ENCODE measurements at regions not wholly inside any gene's neighbourhood (a gene's known extent, or its start where the extent isn't known, plus 50 kb on each side); places are given as distances from the start of the nearest gene placed in this dataset.
A peak's percentile ranks its signal among the peaks of the same experiment; 100 is the strongest.
"Not testable (repeated sequence)": the region's sequence is repeated elsewhere in the genome, so short reads cannot be mapped to it uniquely, and the experiment has no call there.

DNA sequence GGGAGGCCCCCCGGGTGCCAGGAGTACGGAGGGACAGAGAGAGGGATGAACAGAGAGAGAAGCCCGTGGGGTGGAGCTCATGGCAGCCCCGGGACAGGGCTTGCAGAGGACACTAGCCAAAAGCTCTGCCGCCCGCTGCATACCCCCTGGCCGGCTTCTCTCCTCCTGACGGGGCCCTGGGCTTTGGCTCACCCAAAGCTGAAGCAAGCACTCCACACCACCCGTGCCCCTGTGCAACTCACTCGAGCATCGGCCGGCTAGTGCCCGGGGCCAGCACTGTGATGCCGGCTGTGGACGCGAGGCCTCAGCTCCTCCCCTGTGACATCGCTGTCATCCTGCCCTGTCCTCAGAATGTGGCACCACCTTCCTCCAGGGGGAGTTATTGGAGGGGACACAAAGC lies 429.6 kb downstream of the BRD1 start:
- DNase-seq: no peak
- H3K36me3 Mint-ChIP-seq (ENCODE audit: low read depth): no peaks in the 10 kb centered on the region
- peaks cover 7% of the 10 kb centered on the region for H3K9me3 Mint-ChIP-seq
- peaks cover 4% of the 10 kb centered on the region for H3K4me1 Mint-ChIP-seq (ENCODE audit: low read depth)
- H3K27ac Mint-ChIP-seq: no peak overlapping the region
- no peak overlapping the region for H3K4me3 Mint-ChIP-seq
- H3K27me3 Mint-ChIP-seq: peaks cover 12% of the 10 kb centered on the region

DNA sequence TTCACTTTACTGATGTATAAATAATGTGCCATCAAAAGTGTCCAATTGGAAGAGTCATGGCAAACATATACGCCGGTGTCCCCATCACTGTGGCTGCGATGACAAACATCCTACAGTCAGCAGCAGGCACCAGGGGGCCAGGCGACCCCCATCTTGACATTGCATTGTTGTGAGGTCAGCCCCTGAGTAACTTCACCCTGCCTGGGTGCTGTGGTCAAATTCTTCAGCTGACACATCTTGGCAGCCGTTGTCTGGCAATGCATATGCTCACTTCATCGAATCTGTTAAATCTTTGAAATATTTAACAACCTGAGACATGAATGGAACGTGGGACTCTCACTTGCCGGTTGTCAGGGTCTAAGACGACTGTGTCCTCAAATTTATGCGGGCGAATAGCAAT lies 430.9 kb downstream of the BRD1 start:
- no peaks in the 10 kb centered on the region for H3K36me3 Mint-ChIP-seq (ENCODE audit: low read depth)
- no peak overlapping the region for H3K4me3 Mint-ChIP-seq
- H3K27ac Mint-ChIP-seq: no peak overlapping the region
- peaks cover 4% of the 10 kb centered on the region for H3K4me1 Mint-ChIP-seq (ENCODE audit: low read depth)
- H3K27me3 Mint-ChIP-seq: peaks cover 24% of the 10 kb centered on the region
- peaks cover 7% of the 10 kb centered on the region for H3K9me3 Mint-ChIP-seq
- no peak for DNase-seq

DNA sequence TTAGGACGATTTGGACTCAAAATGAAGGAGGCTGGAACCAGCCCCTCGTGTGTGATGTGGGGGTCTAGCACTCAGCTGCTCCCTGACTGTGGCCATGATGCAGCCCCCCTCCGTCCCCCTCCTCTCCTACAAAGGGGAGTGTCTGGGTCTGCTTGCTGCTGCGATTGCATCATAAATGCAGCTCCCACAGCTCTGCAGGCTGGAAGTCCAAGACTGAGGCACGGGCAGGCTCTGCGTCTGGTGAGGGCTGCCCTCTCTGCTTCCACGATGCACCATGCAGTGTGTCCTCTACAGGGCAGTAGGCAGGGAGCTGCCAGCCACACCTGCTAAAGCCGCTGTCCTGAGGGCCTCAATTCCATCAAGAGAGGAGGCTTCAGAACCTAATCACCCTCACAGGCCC lies 432.1 kb downstream of the BRD1 start:
- H3K27me3 Mint-ChIP-seq: peaks cover 34% of the 10 kb centered on the region
- H3K9me3 Mint-ChIP-seq: peaks cover 7% of the 10 kb centered on the region
- no peaks in the 10 kb centered on the region for H3K36me3 Mint-ChIP-seq (ENCODE audit: low read depth)
- peaks cover 4% of the 10 kb centered on the region for H3K4me1 Mint-ChIP-seq (ENCODE audit: low read depth)
- H3K4me3 Mint-ChIP-seq: no peak overlapping the region
- no peak for DNase-seq
- no peak overlapping the region for H3K27ac Mint-ChIP-seq

GRCh38 chr22:49395062-49395461 lies 432.6 kb downstream of the BRD1 start:
- not testable (repeated sequence) for H3K4me1 Mint-ChIP-seq (ENCODE audit: low read depth); H3K9me3 Mint-ChIP-seq; H3K4me3 Mint-ChIP-seq; H3K36me3 Mint-ChIP-seq (ENCODE audit: low read depth); H3K27ac Mint-ChIP-seq; DNase-seq
- peaks cover 37% of the 10 kb centered on the region for H3K27me3 Mint-ChIP-seq

DNA sequence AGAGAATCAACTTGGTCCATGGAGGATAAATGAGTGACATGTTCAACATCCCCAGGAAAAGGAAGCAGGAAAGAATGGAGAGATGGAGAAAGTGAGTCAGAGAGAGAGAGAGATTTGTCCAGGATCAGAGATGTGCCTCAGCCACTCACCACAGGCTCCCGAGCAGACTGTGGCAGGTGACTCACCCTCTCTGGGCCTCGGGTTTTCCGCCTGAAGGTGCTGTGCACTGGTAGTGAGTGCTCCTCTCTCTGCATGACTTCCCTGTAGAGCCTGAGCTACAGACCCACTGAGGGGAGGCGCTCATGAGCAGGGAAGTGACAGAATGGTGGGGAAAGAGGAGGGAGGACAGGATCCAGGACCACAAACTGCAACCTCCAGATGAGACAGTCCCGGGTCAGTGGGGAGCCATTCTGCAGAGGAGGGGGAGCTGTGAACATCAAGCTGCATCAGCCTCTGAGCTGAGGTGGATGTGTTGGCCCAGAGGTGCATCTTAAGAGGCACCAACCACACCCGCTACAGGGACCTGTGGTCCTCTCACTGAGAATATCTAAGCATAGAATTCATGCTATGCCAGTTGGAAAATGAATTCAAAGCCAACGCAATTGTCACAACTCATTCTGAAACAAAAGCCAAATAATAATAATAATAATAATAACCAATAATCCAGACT lies 433.4 kb downstream of the BRD1 start:
- H3K27me3 Mint-ChIP-seq: peaks cover 37% of the 10 kb centered on the region
- DNase-seq: no peak
- H3K27ac Mint-ChIP-seq: no peak overlapping the region
- peaks cover 7% of the 10 kb centered on the region for H3K9me3 Mint-ChIP-seq
- H3K4me1 Mint-ChIP-seq (ENCODE audit: low read depth): peaks cover 4% of the 10 kb centered on the region
- no peaks in the 10 kb centered on the region for H3K36me3 Mint-ChIP-seq (ENCODE audit: low read depth)
- H3K4me3 Mint-ChIP-seq: no peak overlapping the region

DNA sequence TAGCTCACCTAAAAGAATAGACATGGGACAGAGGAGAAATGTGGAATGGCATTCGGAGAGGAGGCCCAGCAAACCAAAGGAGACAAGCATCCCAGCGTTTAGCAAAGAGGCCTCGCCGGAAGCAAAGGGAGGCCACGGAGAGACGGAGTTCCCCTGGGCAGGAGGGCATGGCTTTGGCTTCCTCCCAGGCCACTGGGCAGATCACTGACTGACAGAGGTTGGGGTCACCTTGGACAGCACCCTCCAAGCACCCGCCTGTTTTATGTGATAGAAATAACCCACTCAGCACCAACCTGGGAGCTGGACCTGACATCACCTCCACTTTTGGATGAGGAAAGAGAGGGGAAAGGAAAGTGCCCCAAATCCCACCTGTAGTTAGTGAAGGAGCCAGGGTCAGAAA lies 434.1 kb downstream of the BRD1 start:
- Mint-ChIP-seq H3K27ac (no peak overlapping the region), H3K9me3 (peaks cover 7% of the 10 kb centered on the region), H3K27me3 (peaks cover 37% of the 10 kb centered on the region), H3K4me3 (no peak overlapping the region), H3K4me1 (ENCODE audit: low read depth) (peaks cover 4% of the 10 kb centered on the region), H3K36me3 (ENCODE audit: low read depth) (no peaks in the 10 kb centered on the region)
- DNase-seq: no peak

GRCh38 chr22:49392841-49393510 lies 434.7 kb downstream of the BRD1 start:
- H3K27me3 Mint-ChIP-seq: peaks cover 37% of the 10 kb centered on the region
- H3K27ac Mint-ChIP-seq: no peak overlapping the region
- peaks cover 7% of the 10 kb centered on the region for H3K9me3 Mint-ChIP-seq
- DNase-seq: no peak
- no peaks in the 10 kb centered on the region for H3K36me3 Mint-ChIP-seq (ENCODE audit: low read depth)
- no peak overlapping the region for H3K4me3 Mint-ChIP-seq
- H3K4me1 Mint-ChIP-seq (ENCODE audit: low read depth): peaks cover 4% of the 10 kb centered on the region

GRCh38 chr22:49392247-49392646 lies 435.4 kb downstream of the BRD1 start:
- H3K9me3 Mint-ChIP-seq: peaks cover 7% of the 10 kb centered on the region
- no peak overlapping the region for H3K27ac Mint-ChIP-seq
- H3K4me3 Mint-ChIP-seq: no peak overlapping the region
- DNase-seq: no peak
- H3K36me3 Mint-ChIP-seq (ENCODE audit: low read depth): no peaks in the 10 kb centered on the region
- peaks cover 36% of the 10 kb centered on the region for H3K27me3 Mint-ChIP-seq
- peaks cover 4% of the 10 kb centered on the region for H3K4me1 Mint-ChIP-seq (ENCODE audit: low read depth)

- Mint-ChIP-seq H3K4me3 (no peak overlapping the region), H3K36me3 (ENCODE audit: low read depth) (no peaks in the 10 kb centered on the region), H3K27ac (no peak overlapping the region), H3K4me1 (ENCODE audit: low read depth) (peaks cover 4% of the 10 kb centered on the region), H3K9me3 (peaks cover 7% of the 10 kb centered on the region), H3K27me3 (peaks cover 32% of the 10 kb centered on the region)
- no peak for DNase-seq
These were observed 436.2 kb downstream of the BRD1 start for GRCh38 chr22:49391436-49391835.

GRCh38 chr22:49390954-49391353 lies 436.7 kb downstream of the BRD1 start:
- Mint-ChIP-seq H3K27ac (no peak overlapping the region), H3K36me3 (ENCODE audit: low read depth) (no peaks in the 10 kb centered on the region), H3K9me3 (peaks cover 7% of the 10 kb centered on the region), H3K4me3 (no peak overlapping the region), H3K27me3 (peaks cover 30% of the 10 kb centered on the region), H3K4me1 (ENCODE audit: low read depth) (peaks cover 4% of the 10 kb centered on the region)
- no peak for DNase-seq

DNA sequence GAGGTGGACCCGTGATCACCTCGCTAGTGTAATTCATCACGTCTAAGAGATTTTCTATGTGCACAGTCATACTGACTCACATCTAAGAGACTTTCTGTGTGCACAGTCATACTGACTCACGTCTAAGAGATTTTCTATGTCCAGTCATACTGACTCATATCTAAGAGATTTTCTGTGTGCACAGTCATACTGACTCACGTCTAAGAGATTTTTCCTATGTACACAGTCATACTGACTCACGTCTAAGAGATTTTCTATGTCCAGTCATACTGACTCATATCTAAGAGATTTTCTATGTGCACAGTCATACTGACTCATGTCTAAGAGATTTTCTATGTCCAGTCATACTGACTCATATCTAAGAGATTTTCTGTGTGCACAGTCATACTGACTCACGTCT lies 443.8 kb downstream of the BRD1 start:
- H3K4me3 Mint-ChIP-seq; H3K9me3 Mint-ChIP-seq; H3K36me3 Mint-ChIP-seq (ENCODE audit: low read depth); H3K4me1 Mint-ChIP-seq (ENCODE audit: low read depth); DNase-seq: not testable (repeated sequence)
- Mint-ChIP-seq H3K27me3 (peaks cover 38% of the 10 kb centered on the region), H3K27ac (peak overlapping the region; percentile 83)

- peaks cover 5% of the 10 kb centered on the region for H3K9me3 Mint-ChIP-seq
- peaks cover 48% of the 10 kb centered on the region for H3K27me3 Mint-ChIP-seq
- H3K27ac Mint-ChIP-seq: no peak overlapping the region
- H3K4me1 Mint-ChIP-seq (ENCODE audit: low read depth): no peaks in the 10 kb centered on the region
- no peak overlapping the region for H3K4me3 Mint-ChIP-seq
- H3K36me3 Mint-ChIP-seq (ENCODE audit: low read depth): no peaks in the 10 kb centered on the region
- DNase-seq: no peak
These were observed 445.3 kb downstream of the BRD1 start for GRCh38 chr22:49382451-49382735.

GRCh38 chr22:49381595-49382450 lies 445.9 kb downstream of the BRD1 start:
- peaks cover 5% of the 10 kb centered on the region for H3K9me3 Mint-ChIP-seq
- no peaks in the 10 kb centered on the region for H3K4me1 Mint-ChIP-seq (ENCODE audit: low read depth)
- no peaks in the 10 kb centered on the region for H3K36me3 Mint-ChIP-seq (ENCODE audit: low read depth)
- no peak overlapping the region for H3K27ac Mint-ChIP-seq
- H3K27me3 Mint-ChIP-seq: peaks cover 52% of the 10 kb centered on the region
- no peak for DNase-seq
- no peak overlapping the region for H3K4me3 Mint-ChIP-seq

- DNase-seq: no peak
- Mint-ChIP-seq H3K27me3 (peaks cover 55% of the 10 kb centered on the region), H3K9me3 (peaks cover 5% of the 10 kb centered on the region), H3K27ac (no peak overlapping the region), H3K4me1 (ENCODE audit: low read depth) (no peaks in the 10 kb centered on the region), H3K4me3 (no peak overlapping the region), H3K36me3 (ENCODE audit: low read depth) (no peaks in the 10 kb centered on the region)
These were observed 446.9 kb downstream of the BRD1 start for GRCh38 chr22:49380828-49381114.

GRCh38 chr22:49380095-49380827 lies 447.4 kb downstream of the BRD1 start:
- Mint-ChIP-seq H3K36me3 (ENCODE audit: low read depth) (no peaks in the 10 kb centered on the region), H3K9me3 (peaks cover 5% of the 10 kb centered on the region), H3K27me3 (peaks cover 55% of the 10 kb centered on the region), H3K4me3 (no peak overlapping the region), H3K4me1 (ENCODE audit: low read depth) (no peaks in the 10 kb centered on the region), H3K27ac (no peak overlapping the region)
- DNase-seq: no peak

Data from activated T-cell treated with anti-CD3 and anti-CD28 coated beads, Interleukin-2, amount 50 U/mL, for 24 hours (primary cell).